NCI-H1694 (cell line): ENCODE measurements at regions not wholly inside any gene's neighbourhood (a gene's known extent, or its start where the extent isn't known, plus 50 kb on each side); places are given as distances from the start of the nearest gene placed in this dataset.
"Not testable (repeated sequence)": the region's sequence is repeated elsewhere in the genome, so short reads cannot be mapped to it uniquely, and the experiment has no call there.

ENCODE experiments used
- DNase-seq: peaks from one replicate; lab custom pipeline; 2025; lab: John Stamatoyannopoulos, UW

DNA sequence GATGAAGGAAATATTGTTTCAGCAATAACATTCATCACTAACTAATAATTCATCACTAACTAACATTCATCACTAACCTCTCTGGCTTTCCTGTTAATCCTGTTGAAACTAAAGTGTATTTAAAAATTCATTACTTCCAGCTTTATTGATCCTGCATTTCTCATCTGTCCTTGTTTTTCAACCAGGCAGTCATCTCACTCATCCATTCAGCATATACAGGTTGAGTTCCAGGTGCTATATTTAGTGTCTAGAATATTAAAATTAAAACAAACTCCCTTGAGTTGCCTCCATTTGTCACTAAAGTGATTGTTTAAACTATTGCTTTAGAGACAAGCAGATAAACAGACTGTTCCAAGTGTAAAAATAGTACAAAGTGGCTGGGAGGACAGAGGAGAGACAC is 58.1 kb downstream of the ATXN7L3B start:
- no peak for DNase-seq

DNA sequence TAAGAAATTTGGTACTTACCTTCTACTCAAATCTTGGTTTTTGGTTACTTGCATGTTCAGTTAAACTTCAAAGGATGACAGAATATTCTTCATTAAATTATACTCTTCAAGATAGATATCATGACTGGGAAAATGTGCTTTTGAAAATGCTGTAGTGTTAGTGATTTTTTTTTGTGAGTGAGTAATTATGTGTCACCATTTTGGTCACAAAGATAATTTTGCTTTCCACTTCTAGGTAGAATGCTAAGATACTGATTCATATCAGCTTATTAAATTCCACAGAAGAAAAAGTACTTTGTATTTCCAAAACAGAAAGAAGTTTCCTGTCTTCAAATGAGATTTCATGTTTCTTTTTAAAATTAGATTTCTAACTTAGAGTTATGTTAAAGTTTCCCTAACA is 61.2 kb downstream of the ATXN7L3B start:
- DNase-seq, result no peak

GRCh38 chr12:74599932-74600331 is 62.3 kb downstream of the ATXN7L3B start:
- DNase-seq, result no peak

DNA sequence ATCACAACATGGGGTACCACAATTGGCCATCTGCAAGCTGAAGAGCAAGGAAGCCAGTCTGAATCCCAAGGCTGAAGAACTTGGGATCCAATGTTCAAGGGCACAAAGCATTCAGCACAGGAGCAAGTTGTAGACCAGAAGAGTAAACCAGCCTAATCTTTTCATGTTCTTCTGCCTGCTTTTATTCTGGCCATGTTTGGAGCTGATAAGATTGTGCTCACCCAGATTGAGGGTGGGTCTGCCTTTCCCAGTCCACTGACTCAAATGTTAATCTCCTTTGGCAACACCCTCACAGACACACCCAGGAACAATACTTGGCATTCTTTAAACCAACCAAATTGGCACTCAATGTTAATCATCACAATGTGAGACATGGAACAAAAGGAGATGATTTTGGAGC is 63.2 kb downstream of the ATXN7L3B start:
- DNase-seq, result not testable (repeated sequence)

- DNase-seq, result no peak
These were observed 65.4 kb downstream of the ATXN7L3B start for GRCh38 chr12:74602881-74603672.

GRCh38 chr12:74608231-74608775 is 70.7 kb downstream of the ATXN7L3B start:
- no peak for DNase-seq

DNA sequence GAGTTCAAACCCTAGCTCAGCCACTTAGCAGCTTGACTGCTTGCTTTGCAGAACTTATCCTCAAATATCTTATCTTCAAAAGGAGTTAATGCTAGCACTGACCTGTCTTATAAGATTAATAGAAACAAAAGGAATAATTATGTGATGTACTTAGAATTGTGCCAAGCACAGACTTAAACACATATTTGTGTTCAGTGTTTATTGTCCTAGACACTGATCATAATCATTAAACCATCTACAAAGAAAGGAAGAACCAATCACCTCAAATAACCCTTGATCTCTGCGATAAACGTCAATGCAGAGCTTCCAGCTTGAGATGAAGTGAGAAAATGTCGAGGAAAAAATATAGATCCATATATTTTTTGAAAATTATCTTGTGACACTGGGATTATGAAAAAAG is 73.1 kb downstream of the ATXN7L3B start:
- DNase-seq, result no peak

GRCh38 chr12:74614426-74614825 is 76.8 kb downstream of the ATXN7L3B start:
- no peak for DNase-seq

DNA sequence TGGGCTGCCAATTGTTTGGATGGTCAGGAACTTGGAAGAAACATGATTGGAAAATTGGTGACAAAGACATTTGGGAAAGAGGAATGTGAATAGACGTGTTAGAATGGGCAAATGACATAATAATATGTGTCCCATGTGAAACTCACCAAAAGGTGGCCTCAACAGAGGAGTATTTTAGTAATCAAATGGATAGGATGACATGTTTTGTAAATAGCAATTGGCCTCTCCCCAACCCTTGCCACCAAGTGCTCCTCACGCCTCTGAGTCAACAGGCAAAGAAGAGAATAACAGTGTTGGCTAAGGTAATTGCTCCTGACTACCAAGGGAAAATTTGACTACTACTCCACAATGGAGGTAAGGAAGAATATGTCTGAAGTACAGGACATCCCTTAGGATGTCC is 81.4 kb downstream of the ATXN7L3B start:
- no peak for DNase-seq

- no peak for DNase-seq
These were observed 82.2 kb downstream of the ATXN7L3B start for GRCh38 chr12:74619884-74620283.

GRCh38 chr12:74620921-74621320 is 83.3 kb downstream of the ATXN7L3B start:
- DNase-seq, result no peak

DNA sequence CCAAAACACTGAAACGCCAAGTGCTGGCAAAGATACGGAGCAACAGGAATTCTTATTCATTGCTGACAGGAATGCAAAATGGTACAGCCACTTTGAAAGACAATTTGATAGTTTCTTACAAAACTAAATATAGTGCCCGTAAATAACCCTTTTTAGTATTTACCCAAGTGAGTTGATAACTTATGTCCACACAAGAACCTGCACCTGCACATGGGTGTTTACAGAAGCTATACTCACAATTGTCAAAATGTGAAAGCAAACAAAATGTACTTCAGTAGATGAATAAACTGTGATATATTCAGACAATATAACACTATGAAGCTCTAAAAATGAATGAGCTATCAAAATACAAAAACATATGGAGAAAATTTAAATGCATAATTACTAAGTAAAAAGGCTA is 86.6 kb downstream of the ATXN7L3B start:
- no peak for DNase-seq

DNA sequence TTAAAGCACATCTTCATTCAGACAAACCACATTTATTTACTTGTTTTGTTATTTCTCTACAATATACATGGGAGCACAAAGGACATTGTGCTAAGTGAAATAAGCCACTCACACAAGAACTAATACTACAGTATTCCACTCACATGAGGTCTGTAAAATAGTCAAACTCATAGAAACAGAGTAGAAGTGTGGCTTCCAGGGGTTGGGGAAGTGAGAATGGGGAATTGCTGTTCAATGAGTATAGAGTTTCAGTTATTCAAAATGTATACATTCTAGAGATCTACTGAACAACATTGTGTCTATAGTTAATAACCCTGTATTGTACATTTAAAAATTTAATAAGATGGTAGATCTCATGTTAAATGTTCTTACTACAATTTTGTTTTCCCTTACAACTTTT is 88.8 kb downstream of the ATXN7L3B start:
- DNase-seq, result no peak

GRCh38 chr12:74641262-74641661 is 103.6 kb downstream of the ATXN7L3B start:
- no peak for DNase-seq

DNA sequence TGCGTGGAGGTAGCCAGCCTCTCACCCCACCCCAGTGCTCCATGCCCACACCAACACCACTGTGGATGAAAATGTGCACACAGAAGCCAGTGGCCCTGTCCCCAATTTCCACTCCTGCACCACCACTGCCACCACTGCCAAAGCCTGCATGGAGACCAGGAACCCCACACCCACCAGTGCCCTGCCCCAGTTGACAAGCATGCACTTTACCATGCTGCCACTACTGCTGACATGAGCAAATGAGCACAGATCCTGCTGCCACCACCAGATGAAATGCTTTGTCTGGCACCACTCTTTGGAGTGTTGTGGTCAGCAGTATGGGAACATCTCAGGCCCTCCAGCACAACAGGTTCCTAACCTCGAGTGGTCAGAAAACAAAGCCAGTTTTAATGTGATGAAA is 104.1 kb downstream of the ATXN7L3B start:
- DNase-seq, result no peak

DNA sequence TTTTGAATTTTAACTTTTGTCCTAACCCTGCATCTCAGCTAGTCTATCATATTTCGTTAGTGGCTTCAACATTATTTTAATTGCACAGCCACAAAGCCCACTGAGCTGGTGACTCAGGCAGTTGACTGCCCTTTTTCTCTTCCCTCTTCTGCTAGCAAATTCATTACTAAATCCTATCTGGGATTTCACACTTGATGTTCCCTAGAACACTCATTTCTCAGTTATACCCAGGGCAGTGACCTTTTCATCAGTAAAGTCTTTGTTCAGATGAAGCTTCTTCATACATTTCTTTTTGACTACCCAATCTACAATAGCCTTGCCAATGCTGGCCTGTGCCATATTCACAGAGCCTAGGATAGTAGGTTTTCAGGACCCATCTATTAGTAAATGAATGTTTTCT is 107.0 kb downstream of the ATXN7L3B start:
- no peak for DNase-seq

- DNase-seq, result no peak
These were observed 109.2 kb downstream of the ATXN7L3B start for GRCh38 chr12:74646831-74647230.

GRCh38 chr12:74647256-74647655 is 109.6 kb downstream of the ATXN7L3B start:
- DNase-seq, result no peak

GRCh38 chr12:74656251-74656650 is 118.6 kb downstream of the ATXN7L3B start:
- DNase-seq, result no peak

DNA sequence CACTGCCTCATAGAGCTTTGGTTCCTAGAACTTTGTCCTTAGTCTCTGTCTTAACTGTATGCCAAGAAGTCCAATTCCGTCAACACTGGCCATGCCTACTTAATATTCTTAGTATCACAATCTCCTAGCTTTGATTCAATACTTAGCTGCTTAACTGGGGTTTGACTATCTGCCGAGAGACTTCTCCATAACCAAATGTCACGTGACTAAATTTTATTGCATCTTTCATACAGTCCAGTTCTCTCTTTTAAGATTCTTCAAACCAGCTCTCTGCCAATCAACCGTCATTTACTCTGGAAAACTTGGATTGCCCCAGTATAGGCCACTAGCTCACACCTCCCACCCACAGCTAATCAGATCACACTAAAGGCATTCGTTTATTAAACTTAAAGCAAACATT is 122.8 kb downstream of the ATXN7L3B start:
- DNase-seq, result no peak

DNA sequence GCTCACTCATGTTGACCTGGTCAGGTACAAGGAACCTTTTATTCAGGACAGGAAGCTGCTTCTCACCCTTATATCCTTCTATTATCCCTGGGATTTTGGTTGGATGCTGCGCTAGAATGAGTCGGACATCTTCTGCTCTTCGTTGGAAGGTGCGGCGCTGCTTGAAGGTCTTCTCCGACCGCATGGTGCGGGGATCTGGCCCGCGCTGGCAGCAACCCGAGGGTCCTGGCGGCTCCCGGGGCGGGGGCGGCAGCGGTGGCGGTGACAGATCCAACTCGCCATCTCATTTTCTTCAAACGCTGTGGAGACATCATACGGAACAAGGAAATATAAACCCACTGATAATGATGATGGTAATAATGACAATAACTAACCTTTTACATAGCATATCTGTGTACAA is 126.3 kb downstream of the ATXN7L3B start:
- no peak for DNase-seq

- no peak for DNase-seq
These were observed 128.1 kb downstream of the ATXN7L3B start for GRCh38 chr12:74665690-74666089.

DNA sequence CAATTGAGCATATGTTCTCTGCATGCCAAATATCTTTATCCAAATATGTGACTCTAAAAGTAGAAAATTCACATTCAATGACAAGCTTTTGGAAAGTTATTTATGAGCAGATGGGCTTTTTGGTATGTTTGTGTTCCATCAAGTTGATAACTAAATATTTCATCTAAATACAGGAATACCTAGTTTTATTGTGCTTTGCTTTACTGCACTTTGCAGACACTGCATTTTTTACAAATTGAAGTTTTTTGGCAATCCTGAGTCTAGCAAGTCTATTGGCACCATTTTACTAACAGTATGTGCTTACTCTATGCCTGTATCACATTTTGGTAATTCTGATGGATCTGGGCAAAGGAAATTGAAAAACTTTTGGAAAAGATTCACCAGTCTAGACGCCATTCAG is 133.8 kb downstream of the ATXN7L3B start:
- DNase-seq, result no peak

DNA sequence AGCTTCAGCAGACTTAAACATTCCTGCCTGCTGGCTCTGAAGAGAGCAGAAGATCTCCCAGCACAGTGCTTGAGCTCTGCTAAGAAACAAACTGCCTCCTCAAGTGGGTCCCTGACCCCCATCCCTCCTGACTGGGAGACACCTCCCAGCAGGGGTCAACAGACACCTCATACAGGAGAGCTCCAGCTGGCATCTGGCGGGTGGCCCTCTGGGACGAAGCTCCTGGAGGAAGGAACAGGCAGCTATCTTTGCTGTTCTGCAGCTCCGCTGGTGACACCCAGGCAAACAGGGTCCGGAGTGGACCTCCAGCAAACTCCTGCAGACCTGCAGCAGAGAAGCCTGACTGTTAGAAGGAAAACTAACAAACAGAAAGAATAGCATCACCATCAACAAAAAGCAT is 139.3 kb downstream of the ATXN7L3B start:
- not testable (repeated sequence) for DNase-seq
